H9 (cell line): ENCODE measurements at regions not wholly inside any gene's neighbourhood (a gene's known extent, or its start where the extent isn't known, plus 50 kb on each side); places are given as distances from the start of the nearest gene placed in this dataset.
"Not testable (repeated sequence)": the region's sequence is repeated elsewhere in the genome, so short reads cannot be mapped to it uniquely, and the experiment has no call there.

Experiments used
- DNase-seq: peaks from one replicate; pipeline ENCODE4 v3.0.0-alpha.2; 2017
- H2AFZ ChIP-seq: one replicate; pipeline ENCODE4 v1.6.1; 2013; ENCODE audit warnings: mild to moderate bottlenecking, low read length, control low read depth, moderate library complexity
- H2AK5ac ChIP-seq: 2 replicates; pipeline ENCODE4 v1.6.1; 2013; ENCODE audit warnings: low read length, control low read depth, mixed read lengths; ENCODE audit not compliant: insufficient read length
- H2BK120ac ChIP-seq: one replicate; pipeline ENCODE4 v1.6.1; 2013; ENCODE audit warnings: low read depth, mild to moderate bottlenecking, low read length, control low read depth, inconsistent platforms; ENCODE audit not compliant: poor library complexity, severe bottlenecking
- H2BK12ac ChIP-seq: 2 replicates; pipeline ENCODE4 v1.6.1; 2013; ENCODE audit warnings: low read length, control low read depth, mixed read lengths, low read depth; ENCODE audit not compliant: insufficient read length
- H2BK15ac ChIP-seq: 2 replicates; pipeline ENCODE4 v1.6.1; 2013; ENCODE audit warnings: low read depth, low read length, control low read depth
- H2BK20ac ChIP-seq: one replicate; pipeline ENCODE4 v1.6.1; 2013; ENCODE audit warnings: low read depth, mild to moderate bottlenecking, low read length, control low read depth, inconsistent platforms; ENCODE audit not compliant: poor library complexity, severe bottlenecking
- H2BK5ac ChIP-seq: 2 replicates; pipeline ENCODE4 v1.6.1; 2013; ENCODE audit warnings: low read length, control low read depth, mixed read lengths; ENCODE audit not compliant: insufficient read length
- H3K14ac ChIP-seq: 2 replicates; pipeline ENCODE4 v1.6.1; 2013; ENCODE audit warnings: low read length, control low read depth; ENCODE audit not compliant: insufficient read depth
- H3K18ac ChIP-seq: 2 replicates; pipeline ENCODE4 v1.6.1; 2013; ENCODE audit warnings: low read depth, mild to moderate bottlenecking, mixed read lengths, low read length, control low read depth; ENCODE audit not compliant: insufficient read length
- H3K23ac ChIP-seq: 2 replicates; pipeline ENCODE4 v1.6.1; 2013; ENCODE audit warnings: low read length, control low read depth, mixed read lengths, low read depth; ENCODE audit not compliant: insufficient read length
- H3K23me2 ChIP-seq: 2 replicates; pipeline ENCODE4 v1.6.1; 2013; ENCODE audit warnings: low read depth, mild to moderate bottlenecking, mixed read lengths, low read length, control low read depth; ENCODE audit not compliant: insufficient read length, poor library complexity, severe bottlenecking
- H3K27ac ChIP-seq: 2 replicates; pipeline ENCODE4 v1.5.1; 2013; ENCODE audit warnings: low read length, control low read depth, mixed read lengths, low read depth; ENCODE audit not compliant: insufficient read length
- H3K27me3 ChIP-seq: 2 replicates; pipeline ENCODE4 v1.6.1; 2013; ENCODE audit warnings: low read length, control low read depth, inconsistent platforms; ENCODE audit not compliant: insufficient read depth
- H3K4ac ChIP-seq: 2 replicates; pipeline ENCODE4 v1.6.1; 2013; ENCODE audit warnings: low read depth, mild to moderate bottlenecking, control low read depth, inconsistent platforms, low read length, moderate library complexity
- H3K4me1 ChIP-seq: 2 replicates; pipeline ENCODE4 v1.6.1; 2013; ENCODE audit warnings: low read length, control low read depth, inconsistent platforms; ENCODE audit not compliant: insufficient read depth
- H3K4me2 ChIP-seq: 2 replicates; pipeline ENCODE4 v1.6.1; 2013; ENCODE audit warnings: low read length, control low read depth, mixed read lengths; ENCODE audit not compliant: insufficient read length, insufficient read depth
- H3K56ac ChIP-seq: 2 replicates; pipeline ENCODE4 v1.6.1; 2013; ENCODE audit warnings: low read depth, mild to moderate bottlenecking, mixed read lengths, low read length, control low read depth; ENCODE audit not compliant: insufficient read length
- H3K79me1 ChIP-seq: 2 replicates; pipeline ENCODE4 v1.6.1; 2013; ENCODE audit warnings: low read depth, mild to moderate bottlenecking, moderate library complexity, low read length, control low read depth, inconsistent platforms; ENCODE audit not compliant: insufficient read depth, poor library complexity, severe bottlenecking
- H3K79me2 ChIP-seq: 2 replicates; pipeline ENCODE4 v1.6.1; 2013; ENCODE audit warnings: low read length, control low read depth, inconsistent platforms; ENCODE audit not compliant: insufficient read depth
- H3K9ac ChIP-seq: 2 replicates; pipeline ENCODE4 v1.6.1; 2013; ENCODE audit warnings: low read length, control low read depth, mixed read lengths; ENCODE audit not compliant: insufficient read length; ENCODE audit errors: extremely low read depth
- H3K9me3 ChIP-seq: one replicate; pipeline ENCODE4 v1.6.1; 2013; ENCODE audit warnings: low read depth, low read length, inconsistent platforms; ENCODE audit not compliant: control insufficient read depth
- H3T11ph ChIP-seq: one replicate; pipeline ENCODE4 v1.6.1; 2013; ENCODE audit warnings: mild to moderate bottlenecking, low read length, control low read depth, inconsistent platforms
- H4K20me1 ChIP-seq: one replicate; pipeline ENCODE4 v1.6.1; 2013; ENCODE audit not compliant: control insufficient read depth, insufficient read length, insufficient read depth
- H4K5ac ChIP-seq: 2 replicates; pipeline ENCODE4 v1.6.1; 2013; ENCODE audit warnings: low read depth, mild to moderate bottlenecking, mixed read lengths, low read length, control low read depth; ENCODE audit not compliant: insufficient read length
- H4K8ac ChIP-seq: replicated peaks from 2 replicates; pipeline ENCODE4 v1.6.1; 2013; ENCODE audit warnings: low read length, control low read depth, mixed read lengths, low read depth; ENCODE audit not compliant: insufficient read length
- H4K91ac ChIP-seq: 2 replicates; pipeline ENCODE4 v1.6.1; 2013; ENCODE audit warnings: low read depth, mild to moderate bottlenecking, moderate library complexity, mixed read lengths, low read length, control low read depth; ENCODE audit not compliant: insufficient read length
- H3K27ac Mint-ChIP-seq, 3 experiments: 2 replicates in 2 of 3; 3 replicates in 1 of 3; pipeline ENCODE4 v1.8.0; 2020 to 2021; ENCODE audit warnings: mixed read lengths in 3 of 3, mild to moderate bottlenecking in 1 of 3, moderate library complexity in 1 of 3
- H3K27me3 Mint-ChIP-seq: 2 replicates; pipeline ENCODE4 v1.8.0; 2021; ENCODE audit warnings: low read depth, mild to moderate bottlenecking, moderate library complexity, mixed read lengths
- H3K36me3 Mint-ChIP-seq, 3 experiments: 2 replicates in 2 of 3; 3 replicates in 1 of 3; pipeline ENCODE4 v1.8.0; 2020 to 2021; ENCODE audit warnings: low read depth in 3 of 3, mixed read lengths in 3 of 3; ENCODE audit not compliant: insufficient read depth in 1 of 3
- H3K4me1 Mint-ChIP-seq, 2 experiments: 2 replicates each; pipeline ENCODE4 v1.8.0; 2020; ENCODE audit warnings: mixed read lengths in 2 of 2
- H3K4me3 Mint-ChIP-seq, 2 experiments: 2 replicates in 1 of 2; 3 replicates in 1 of 2; pipeline ENCODE4 v1.8.0; 2020 to 2021; ENCODE audit warnings: mild to moderate bottlenecking in 2 of 2, mixed read lengths in 2 of 2, moderate library complexity in 1 of 2
- H3K9me3 Mint-ChIP-seq, 2 experiments: 2 replicates in 1 of 2; 3 replicates in 1 of 2; pipeline ENCODE4 v1.8.0; 2020; ENCODE audit warnings: mild to moderate bottlenecking in 2 of 2, mixed read lengths in 2 of 2, moderate library complexity in 1 of 2
- CTCF ChIP-seq: fragments of 200-600 bp; sonication (generic); conservative IDR thresholded peaks from 3 replicates; pipeline ENCODE4 v1.8.0; 2021; ENCODE audit warnings: antibody characterized with exemption, mild to moderate bottlenecking
- WGBS: extraction: QIAGEN DNeasy Blood & Tissue Kit; methylation state at CpG from one replicate; pipeline ENCODE4 v1.1.7; 2013; ENCODE audit warnings: missing lambda C conversion rate, low lambda C conversion rate, mixed read lengths; ENCODE audit not compliant: insufficient read length; ENCODE audit errors: extremely low coverage; 5-methylcytosine and 5-hydroxymethylcytosine counted together

- no peak overlapping the region for H2BK12ac ChIP-seq
- peaks cover 4% of the 10 kb centered on the region; the same call in 1 of the 2 replicates for H3K4me1 ChIP-seq
- H3K27me3 Mint-ChIP-seq, result peaks cover 7% of the 10 kb centered on the region; the same call in 1 of the 2 replicates
- H2BK20ac ChIP-seq, result no peak overlapping the region
- H3K18ac ChIP-seq, result no peak overlapping the region
- H3K4me2 ChIP-seq, result no peak overlapping the region
- H3K4me1 Mint-ChIP-seq, result peaks cover 20 to 26% of the 10 kb centered on the region in 2 experiments
- no peak overlapping the region for H3K4me3 Mint-ChIP-seq
- no peak overlapping the region for H4K8ac ChIP-seq
- no peak overlapping the region for H2AK5ac ChIP-seq
- no peaks in the 10 kb centered on the region for H3K27me3 ChIP-seq
- H3K9ac ChIP-seq, result no peak overlapping the region
- DNase-seq, result no peak
- H3K56ac ChIP-seq, result no peak overlapping the region
- no peaks in the 10 kb centered on the region for H3K9me3 ChIP-seq
- H3K23me2 ChIP-seq, result no peaks in the 10 kb centered on the region
- H3K4ac ChIP-seq, result no peak overlapping the region
- no peaks in the 10 kb centered on the region for H3K79me2 ChIP-seq
- no peak overlapping the region for H3T11ph ChIP-seq
- H3K79me1 ChIP-seq, result no peaks in the 10 kb centered on the region
- no peak overlapping the region for H2BK5ac ChIP-seq
- no peak overlapping the region for H4K91ac ChIP-seq
- no peaks in the 10 kb centered on the region for H4K20me1 ChIP-seq
- no peak overlapping the region for H2BK15ac ChIP-seq
- peaks cover 6 to 14% (median 9%) of the 10 kb centered on the region in 3 experiments; a peak in 6 of 7 replicates for H3K36me3 Mint-ChIP-seq
- no peak overlapping the region for H3K27ac Mint-ChIP-seq
- H3K27ac ChIP-seq, result no peak overlapping the region
- no peak overlapping the region for H4K5ac ChIP-seq
- WGBS, result no CpG with 5 or more reads among the region's 21 CpGs
- H2BK120ac ChIP-seq, result no peak overlapping the region
- TF ChIP-seq CTCF, result no peak
- no peak overlapping the region for H3K23ac ChIP-seq
- no peak overlapping the region for H3K14ac ChIP-seq
- H3K9me3 Mint-ChIP-seq, result peaks cover 14 to 16% of the 10 kb centered on the region in 2 experiments
- no peak overlapping the region for H2AFZ ChIP-seq
Measured at GRCh38 chr3:75506603-75507002, 157.5 kb upstream of the FRG2C start.

- H3K4me1 Mint-ChIP-seq, result peaks cover 7 to 12% of the 10 kb centered on the region in 2 experiments
Measured at GRCh38 chr3:75507956-75508355, 156.2 kb upstream of the FRG2C start.

More at GRCh38 chr3:75507956-75508355, 156.2 kb upstream of the FRG2C start:
- not testable (repeated sequence) for H3K9ac ChIP-seq, H3K27ac Mint-ChIP-seq, H4K8ac ChIP-seq, H3K56ac ChIP-seq, H3K79me2 ChIP-seq, H3K23ac ChIP-seq, H2BK120ac ChIP-seq, H3K79me1 ChIP-seq, H3K27me3 ChIP-seq, H3K4me2 ChIP-seq, H2BK12ac ChIP-seq, H2AFZ ChIP-seq, H4K91ac ChIP-seq, H2BK15ac ChIP-seq, H3K27ac ChIP-seq, H3T11ph ChIP-seq, H4K5ac ChIP-seq, H2BK5ac ChIP-seq, H2BK20ac ChIP-seq, H3K4me3 Mint-ChIP-seq, H3K14ac ChIP-seq, H4K20me1 ChIP-seq, H2AK5ac ChIP-seq, H3K4me1 ChIP-seq, H3K9me3 ChIP-seq, DNase-seq, H3K23me2 ChIP-seq, H3K18ac ChIP-seq, H3K4ac ChIP-seq, H3K27me3 Mint-ChIP-seq
- H3K9me3 Mint-ChIP-seq, result peaks cover 20 to 27% of the 10 kb centered on the region in 2 experiments
- WGBS, result no CpG with 5 or more reads among the region's 2 CpGs
- H3K36me3 Mint-ChIP-seq, result peaks cover 9 to 21% (median 12%) of the 10 kb centered on the region in 3 experiments; a peak in 6 of 7 replicates
